Loucy (cell line): ENCODE measurements at regions not wholly inside any gene's neighbourhood (a gene's known extent, or its start where the extent isn't known, plus 50 kb on each side); places are given as distances from the start of the nearest gene placed in this dataset.

Source experiments
- EZH2phosphoT487 ChIP-seq: fragments of 200-600 bp; IDR thresholded peaks from 2 replicates; pipeline ENCODE4 v1.6.1; 2018; ENCODE audit warnings: antibody characterized with exemption, mild to moderate bottlenecking, moderate library complexity, borderline replicate concordance
- TF ChIP-seq, protein P1 (sequence below): fragments of 200-600 bp; sonication (generic); conservative IDR thresholded peaks from 2 replicates; pipeline ENCODE4 v1.5.1; 2014; ENCODE audit warnings: mild to moderate bottlenecking, antibody characterized with exemption, low read length

DNA sequence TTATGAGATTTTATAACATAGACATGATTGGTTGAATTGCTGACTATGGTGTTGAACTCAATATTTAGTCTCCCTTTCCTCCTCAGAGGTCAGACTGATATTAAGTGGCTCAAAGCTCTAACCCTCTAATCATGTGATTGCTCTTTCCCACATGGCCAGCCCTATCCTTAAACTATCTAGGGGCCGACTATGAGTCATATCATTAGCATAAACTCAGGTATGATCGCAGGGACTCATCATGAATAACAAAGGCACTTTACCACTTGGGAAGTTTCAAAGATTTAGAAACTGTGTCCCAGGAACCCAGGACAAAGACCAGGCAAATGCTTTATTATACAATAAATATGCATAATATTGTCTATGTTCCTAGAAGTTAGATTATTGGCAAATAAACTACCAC lies 894.6 kb upstream of the NEGR1 start:
- TF ChIP-seq, protein P1, sequence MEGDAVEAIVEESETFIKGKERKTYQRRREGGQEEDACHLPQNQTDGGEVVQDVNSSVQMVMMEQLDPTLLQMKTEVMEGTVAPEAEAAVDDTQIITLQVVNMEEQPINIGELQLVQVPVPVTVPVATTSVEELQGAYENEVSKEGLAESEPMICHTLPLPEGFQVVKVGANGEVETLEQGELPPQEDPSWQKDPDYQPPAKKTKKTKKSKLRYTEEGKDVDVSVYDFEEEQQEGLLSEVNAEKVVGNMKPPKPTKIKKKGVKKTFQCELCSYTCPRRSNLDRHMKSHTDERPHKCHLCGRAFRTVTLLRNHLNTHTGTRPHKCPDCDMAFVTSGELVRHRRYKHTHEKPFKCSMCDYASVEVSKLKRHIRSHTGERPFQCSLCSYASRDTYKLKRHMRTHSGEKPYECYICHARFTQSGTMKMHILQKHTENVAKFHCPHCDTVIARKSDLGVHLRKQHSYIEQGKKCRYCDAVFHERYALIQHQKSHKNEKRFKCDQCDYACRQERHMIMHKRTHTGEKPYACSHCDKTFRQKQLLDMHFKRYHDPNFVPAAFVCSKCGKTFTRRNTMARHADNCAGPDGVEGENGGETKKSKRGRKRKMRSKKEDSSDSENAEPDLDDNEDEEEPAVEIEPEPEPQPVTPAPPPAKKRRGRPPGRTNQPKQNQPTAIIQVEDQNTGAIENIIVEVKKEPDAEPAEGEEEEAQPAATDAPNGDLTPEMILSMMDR = no peak
- TF ChIP-seq EZH2phosphoT487 = no peak
